ENCODE measurements at regions not wholly inside any gene's neighbourhood (a gene's known extent, or its start where the extent isn't known, plus 50 kb on each side); places are given as distances from the start of the nearest gene placed in this dataset.
"Not testable (repeated sequence)": the region's sequence is repeated elsewhere in the genome, so short reads cannot be mapped to it uniquely, and the experiment has no call there.

DNA sequence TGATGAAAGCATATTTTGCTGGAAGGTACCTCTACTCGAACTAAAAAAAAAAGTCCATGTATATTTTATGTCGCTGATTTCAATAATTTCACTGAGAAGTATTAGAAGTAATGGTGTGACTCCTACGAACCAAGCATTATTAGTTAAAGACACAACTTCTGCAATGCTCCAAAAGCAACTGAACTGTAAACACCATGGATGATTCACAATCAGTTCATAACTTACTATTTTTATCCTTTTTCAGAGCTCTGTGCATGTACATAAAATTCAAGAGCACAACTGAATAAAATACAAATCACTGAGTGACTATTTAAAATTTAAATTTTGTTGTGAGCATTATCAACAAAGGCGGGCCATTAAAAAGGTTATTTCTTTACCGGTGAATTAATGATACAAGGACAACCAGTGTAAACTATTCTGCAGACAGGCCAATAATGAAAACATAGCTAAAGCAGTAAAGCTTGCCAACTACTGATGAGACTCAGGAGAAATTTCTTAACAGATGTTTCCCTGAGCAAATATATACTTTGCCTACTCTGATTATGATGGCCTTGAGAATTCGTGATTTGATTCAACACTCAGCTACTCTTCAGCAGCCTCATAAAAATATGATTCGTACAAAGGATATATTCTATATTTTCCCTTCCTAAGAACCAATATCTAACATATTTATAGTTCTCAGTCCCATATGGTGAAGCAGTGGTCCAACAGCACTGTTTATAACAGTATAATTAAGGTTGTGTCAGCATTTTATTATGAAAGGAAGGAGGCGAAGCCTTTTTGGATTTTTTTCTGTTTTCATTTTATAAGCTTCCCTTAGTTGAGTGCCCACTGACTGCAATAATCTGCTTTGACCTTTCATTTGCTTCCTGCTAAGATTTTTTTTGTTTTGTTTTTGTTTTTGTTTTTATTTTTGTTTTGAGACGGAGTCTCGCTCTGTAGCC is 62.8 kb upstream of the NEIL3 start:
- H3K4me3 ChIP-seq (ENCODE audit: low read depth, low read length): no peak overlapping the region
- H3K36me3 ChIP-seq (ENCODE audit: control insufficient read depth, insufficient read depth, low read length): no peaks in the 10 kb centered on the region
- no peak for FAIRE-seq
- H3K27me3 ChIP-seq (ENCODE audit: control insufficient read depth, insufficient read depth, low read length): no peaks in the 10 kb centered on the region
- no peak for DNase-seq (ENCODE audit: low read depth)
- TF ChIP-seq, protein P1, sequence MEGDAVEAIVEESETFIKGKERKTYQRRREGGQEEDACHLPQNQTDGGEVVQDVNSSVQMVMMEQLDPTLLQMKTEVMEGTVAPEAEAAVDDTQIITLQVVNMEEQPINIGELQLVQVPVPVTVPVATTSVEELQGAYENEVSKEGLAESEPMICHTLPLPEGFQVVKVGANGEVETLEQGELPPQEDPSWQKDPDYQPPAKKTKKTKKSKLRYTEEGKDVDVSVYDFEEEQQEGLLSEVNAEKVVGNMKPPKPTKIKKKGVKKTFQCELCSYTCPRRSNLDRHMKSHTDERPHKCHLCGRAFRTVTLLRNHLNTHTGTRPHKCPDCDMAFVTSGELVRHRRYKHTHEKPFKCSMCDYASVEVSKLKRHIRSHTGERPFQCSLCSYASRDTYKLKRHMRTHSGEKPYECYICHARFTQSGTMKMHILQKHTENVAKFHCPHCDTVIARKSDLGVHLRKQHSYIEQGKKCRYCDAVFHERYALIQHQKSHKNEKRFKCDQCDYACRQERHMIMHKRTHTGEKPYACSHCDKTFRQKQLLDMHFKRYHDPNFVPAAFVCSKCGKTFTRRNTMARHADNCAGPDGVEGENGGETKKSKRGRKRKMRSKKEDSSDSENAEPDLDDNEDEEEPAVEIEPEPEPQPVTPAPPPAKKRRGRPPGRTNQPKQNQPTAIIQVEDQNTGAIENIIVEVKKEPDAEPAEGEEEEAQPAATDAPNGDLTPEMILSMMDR (IDR thresholded peaks at IDR 0.05; ENCODE audit: insufficient read depth, low read length, severe bottlenecking): no peak

GRCh38 chr4:177250056-177250696 is 59.5 kb upstream of the NEIL3 start:
- no peak overlapping the region for H3K4me3 ChIP-seq (ENCODE audit: low read depth, low read length)
- peak; percentile 47 for DNase-seq (ENCODE audit: low read depth)
- no peak for FAIRE-seq
- no peaks in the 10 kb centered on the region for H3K36me3 ChIP-seq (ENCODE audit: control insufficient read depth, insufficient read depth, low read length)
- no peaks in the 10 kb centered on the region for H3K27me3 ChIP-seq (ENCODE audit: control insufficient read depth, insufficient read depth, low read length)
- TF ChIP-seq, protein P1 (IDR thresholded peaks at IDR 0.05; ENCODE audit: insufficient read depth, low read length, severe bottlenecking): peak; percentile 97

DNA sequence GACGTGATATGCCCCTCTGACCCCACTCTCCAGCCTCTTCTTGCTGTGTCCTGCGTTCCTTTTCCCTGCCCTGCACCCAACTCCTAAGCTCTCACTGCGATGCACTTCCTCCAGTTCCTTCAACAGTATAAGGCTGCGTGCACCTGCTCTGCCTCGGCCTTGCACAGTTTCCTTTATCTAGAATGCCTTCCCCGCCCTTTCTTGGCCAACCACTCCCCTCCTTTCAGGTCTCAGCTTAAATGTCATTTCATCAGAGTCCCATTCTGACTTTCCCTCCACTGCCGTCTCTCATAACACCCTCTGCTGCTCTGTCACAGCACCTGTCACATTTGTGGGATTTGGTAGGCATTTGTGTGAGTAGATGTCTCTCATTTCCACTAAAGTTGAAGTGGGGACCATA is 58.4 kb upstream of the NEIL3 start:
- FAIRE-seq: no peak
- TF ChIP-seq, protein P1 (IDR thresholded peaks at IDR 0.05; ENCODE audit: insufficient read depth, low read length, severe bottlenecking): no peak
- H3K4me3 ChIP-seq (ENCODE audit: low read depth, low read length): no peak overlapping the region
- no peaks in the 10 kb centered on the region for H3K36me3 ChIP-seq (ENCODE audit: control insufficient read depth, insufficient read depth, low read length)
- H3K27me3 ChIP-seq (ENCODE audit: control insufficient read depth, insufficient read depth, low read length): no peaks in the 10 kb centered on the region
- no peak for DNase-seq (ENCODE audit: low read depth)

DNA sequence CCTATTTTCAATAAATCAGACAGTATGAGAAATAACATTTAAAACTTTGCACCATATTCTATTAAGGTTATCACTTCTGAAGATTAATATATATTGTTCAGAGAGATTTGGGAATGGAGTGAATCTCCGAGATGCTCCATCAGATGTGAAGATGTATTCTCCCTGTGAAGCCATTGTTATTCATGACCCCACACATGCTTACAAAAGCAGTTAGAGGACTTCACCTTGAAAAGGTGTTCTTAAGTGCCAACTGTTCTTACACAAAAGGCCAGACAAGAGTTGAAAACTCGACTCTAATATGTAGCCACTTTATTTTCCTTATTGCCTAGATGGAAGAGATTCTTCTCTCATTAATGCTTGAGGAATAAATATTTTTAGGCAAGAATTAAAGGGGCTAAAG is 54.3 kb upstream of the NEIL3 start:
- H3K36me3 ChIP-seq (ENCODE audit: control insufficient read depth, insufficient read depth, low read length): no peaks in the 10 kb centered on the region
- TF ChIP-seq, protein P1 (IDR thresholded peaks at IDR 0.05; ENCODE audit: insufficient read depth, low read length, severe bottlenecking): no peak
- H3K4me3 ChIP-seq (ENCODE audit: low read depth, low read length): no peak overlapping the region
- FAIRE-seq (no peak), DNase-seq (ENCODE audit: low read depth) (no peak)
- H3K27me3 ChIP-seq (ENCODE audit: control insufficient read depth, insufficient read depth, low read length): no peaks in the 10 kb centered on the region

- H3K27me3 ChIP-seq (ENCODE audit: control insufficient read depth, insufficient read depth, low read length): no peaks in the 10 kb centered on the region
- no peaks in the 10 kb centered on the region for H3K36me3 ChIP-seq (ENCODE audit: control insufficient read depth, insufficient read depth, low read length)
- DNase-seq (ENCODE audit: low read depth) (no peak), FAIRE-seq (no peak)
- no peak overlapping the region for H3K4me3 ChIP-seq (ENCODE audit: low read depth, low read length)
- TF ChIP-seq, protein P1 (IDR thresholded peaks at IDR 0.05; ENCODE audit: insufficient read depth, low read length, severe bottlenecking): no peak
Observed at GRCh38 chr4:177256950-177257349, 52.7 kb upstream of the NEIL3 start.

GRCh38 chr4:177259466-177259865 is 50.2 kb upstream of the NEIL3 start:
- not testable (repeated sequence) for H3K27me3 ChIP-seq (ENCODE audit: control insufficient read depth, insufficient read depth, low read length); DNase-seq (ENCODE audit: low read depth); H3K36me3 ChIP-seq (ENCODE audit: control insufficient read depth, insufficient read depth, low read length); H3K4me3 ChIP-seq (ENCODE audit: low read depth, low read length); FAIRE-seq
